Activated naive CD8-positive, alpha-beta T cell (primary cell): ENCODE measurements at regions not wholly inside any gene's neighbourhood (a gene's known extent, or its start where the extent isn't known, plus 50 kb on each side); places are given as distances from the start of the nearest gene placed in this dataset.

Experiments
- H3K27ac Mint-ChIP-seq: one replicate; pipeline ENCODE4 v1.8.0; 2021; ENCODE audit warnings: mixed read lengths
- H3K27me3 Mint-ChIP-seq: one replicate; pipeline ENCODE4 v1.8.0; 2021; ENCODE audit warnings: mixed read lengths
- H3K36me3 Mint-ChIP-seq: one replicate; pipeline ENCODE4 v1.8.0; 2021; ENCODE audit warnings: mixed read lengths
- H3K4me1 Mint-ChIP-seq: one replicate; pipeline ENCODE4 v1.8.0; 2021; ENCODE audit warnings: low read depth, mixed read lengths
- H3K4me3 Mint-ChIP-seq: one replicate; pipeline ENCODE4 v1.8.0; 2021; ENCODE audit warnings: mild to moderate bottlenecking, mixed read lengths
- H3K9me3 Mint-ChIP-seq: one replicate; pipeline ENCODE4 v1.8.0; 2021; ENCODE audit warnings: low read depth, mixed read lengths

GRCh38 chr16:79480056-79480455 is 120.5 kb downstream of the MAF start:
- no peak overlapping the region for H3K27ac Mint-ChIP-seq
- no peak overlapping the region for H3K4me3 Mint-ChIP-seq
- H3K4me1 Mint-ChIP-seq: no peaks in the 10 kb centered on the region
- H3K9me3 Mint-ChIP-seq: no peaks in the 10 kb centered on the region
- H3K27me3 Mint-ChIP-seq: peaks cover 5% of the 10 kb centered on the region
- no peaks in the 10 kb centered on the region for H3K36me3 Mint-ChIP-seq

- no peaks in the 10 kb centered on the region for H3K9me3 Mint-ChIP-seq
- H3K4me1 Mint-ChIP-seq: no peaks in the 10 kb centered on the region
- H3K36me3 Mint-ChIP-seq: no peaks in the 10 kb centered on the region
- no peak overlapping the region for H3K4me3 Mint-ChIP-seq
- no peaks in the 10 kb centered on the region for H3K27me3 Mint-ChIP-seq
- H3K27ac Mint-ChIP-seq: no peak overlapping the region
Observed at GRCh38 chr16:79476580-79476979, 124.0 kb downstream of the MAF start.

GRCh38 chr16:79475841-79476240 is 124.7 kb downstream of the MAF start:
- no peaks in the 10 kb centered on the region for H3K4me1 Mint-ChIP-seq
- no peaks in the 10 kb centered on the region for H3K36me3 Mint-ChIP-seq
- H3K9me3 Mint-ChIP-seq: no peaks in the 10 kb centered on the region
- H3K4me3 Mint-ChIP-seq: no peak overlapping the region
- no peaks in the 10 kb centered on the region for H3K27me3 Mint-ChIP-seq
- H3K27ac Mint-ChIP-seq: no peak overlapping the region

GRCh38 chr16:79473456-79473855 is 127.1 kb downstream of the MAF start:
- Mint-ChIP-seq H3K9me3 (no peaks in the 10 kb centered on the region), H3K27me3 (no peaks in the 10 kb centered on the region), H3K4me1 (no peaks in the 10 kb centered on the region), H3K27ac (no peak overlapping the region), H3K4me3 (no peak overlapping the region), H3K36me3 (no peaks in the 10 kb centered on the region)

GRCh38 chr16:79472426-79472825 is 128.1 kb downstream of the MAF start:
- H3K27me3 Mint-ChIP-seq: no peaks in the 10 kb centered on the region
- H3K4me1 Mint-ChIP-seq: no peaks in the 10 kb centered on the region
- H3K9me3 Mint-ChIP-seq: no peaks in the 10 kb centered on the region
- H3K36me3 Mint-ChIP-seq: no peaks in the 10 kb centered on the region
- H3K4me3 Mint-ChIP-seq: no peak overlapping the region
- H3K27ac Mint-ChIP-seq: no peak overlapping the region

GRCh38 chr16:79469999-79470398 is 130.5 kb downstream of the MAF start:
- no peak overlapping the region for H3K4me3 Mint-ChIP-seq
- H3K9me3 Mint-ChIP-seq: no peaks in the 10 kb centered on the region
- no peaks in the 10 kb centered on the region for H3K4me1 Mint-ChIP-seq
- peaks cover 2% of the 10 kb centered on the region for H3K27me3 Mint-ChIP-seq
- H3K27ac Mint-ChIP-seq: no peak overlapping the region
- H3K36me3 Mint-ChIP-seq: no peaks in the 10 kb centered on the region

GRCh38 chr16:79468631-79469030 is 131.9 kb downstream of the MAF start:
- Mint-ChIP-seq H3K27me3 (peaks cover 2% of the 10 kb centered on the region), H3K4me3 (no peak overlapping the region), H3K36me3 (no peaks in the 10 kb centered on the region), H3K9me3 (no peaks in the 10 kb centered on the region), H3K4me1 (no peaks in the 10 kb centered on the region), H3K27ac (no peak overlapping the region)

- peaks cover 2% of the 10 kb centered on the region for H3K27me3 Mint-ChIP-seq
- H3K4me1 Mint-ChIP-seq: no peaks in the 10 kb centered on the region
- no peaks in the 10 kb centered on the region for H3K9me3 Mint-ChIP-seq
- H3K4me3 Mint-ChIP-seq: no peak overlapping the region
- no peaks in the 10 kb centered on the region for H3K36me3 Mint-ChIP-seq
- H3K27ac Mint-ChIP-seq: no peak overlapping the region
Observed at GRCh38 chr16:79468121-79468552, 132.4 kb downstream of the MAF start.

GRCh38 chr16:79466111-79466510 is 134.4 kb downstream of the MAF start:
- Mint-ChIP-seq H3K27me3 (peaks cover 4% of the 10 kb centered on the region), H3K36me3 (no peaks in the 10 kb centered on the region), H3K9me3 (no peaks in the 10 kb centered on the region), H3K4me3 (no peak overlapping the region), H3K27ac (no peak overlapping the region), H3K4me1 (no peaks in the 10 kb centered on the region)

GRCh38 chr16:79463841-79464240 is 136.7 kb downstream of the MAF start:
- H3K9me3 Mint-ChIP-seq: no peaks in the 10 kb centered on the region
- no peak overlapping the region for H3K4me3 Mint-ChIP-seq
- no peak overlapping the region for H3K27ac Mint-ChIP-seq
- H3K36me3 Mint-ChIP-seq: no peaks in the 10 kb centered on the region
- H3K4me1 Mint-ChIP-seq: no peaks in the 10 kb centered on the region
- peaks cover 7% of the 10 kb centered on the region for H3K27me3 Mint-ChIP-seq

GRCh38 chr16:79456036-79456435 is 144.5 kb downstream of the MAF start:
- H3K27ac Mint-ChIP-seq: no peak overlapping the region
- peaks cover 8% of the 10 kb centered on the region for H3K27me3 Mint-ChIP-seq
- H3K36me3 Mint-ChIP-seq: no peaks in the 10 kb centered on the region
- H3K4me1 Mint-ChIP-seq: no peaks in the 10 kb centered on the region
- no peaks in the 10 kb centered on the region for H3K9me3 Mint-ChIP-seq
- H3K4me3 Mint-ChIP-seq: no peak overlapping the region

GRCh38 chr16:79452671-79453070 is 147.9 kb downstream of the MAF start:
- Mint-ChIP-seq H3K4me3 (no peak overlapping the region), H3K4me1 (no peaks in the 10 kb centered on the region), H3K9me3 (no peaks in the 10 kb centered on the region), H3K27ac (no peak overlapping the region), H3K27me3 (peaks cover 5% of the 10 kb centered on the region), H3K36me3 (no peaks in the 10 kb centered on the region)

GRCh38 chr16:79451196-79451816 is 149.2 kb downstream of the MAF start:
- H3K27ac Mint-ChIP-seq: no peak overlapping the region
- no peaks in the 10 kb centered on the region for H3K4me1 Mint-ChIP-seq
- no peaks in the 10 kb centered on the region for H3K36me3 Mint-ChIP-seq
- H3K4me3 Mint-ChIP-seq: no peak overlapping the region
- H3K9me3 Mint-ChIP-seq: no peaks in the 10 kb centered on the region
- peaks cover 5% of the 10 kb centered on the region for H3K27me3 Mint-ChIP-seq

GRCh38 chr16:79449900-79450299 is 150.6 kb downstream of the MAF start:
- peaks cover 5% of the 10 kb centered on the region for H3K27me3 Mint-ChIP-seq
- H3K27ac Mint-ChIP-seq: no peak overlapping the region
- no peaks in the 10 kb centered on the region for H3K9me3 Mint-ChIP-seq
- no peak overlapping the region for H3K4me3 Mint-ChIP-seq
- H3K36me3 Mint-ChIP-seq: no peaks in the 10 kb centered on the region
- no peaks in the 10 kb centered on the region for H3K4me1 Mint-ChIP-seq

- peaks cover 6% of the 10 kb centered on the region for H3K27me3 Mint-ChIP-seq
Observed at GRCh38 chr16:79449067-79449769, 151.3 kb downstream of the MAF start.

GRCh38 chr16:79444572-79444971 is 156.0 kb downstream of the MAF start:
- Mint-ChIP-seq H3K27ac (no peak overlapping the region), H3K4me3 (no peak overlapping the region), H3K27me3 (peaks cover 5% of the 10 kb centered on the region), H3K9me3 (no peaks in the 10 kb centered on the region), H3K36me3 (no peaks in the 10 kb centered on the region), H3K4me1 (no peaks in the 10 kb centered on the region)

More at GRCh38 chr16:79449067-79449769, 151.3 kb downstream of the MAF start:
- Mint-ChIP-seq H3K27ac (no peak overlapping the region), H3K4me3 (no peak overlapping the region), H3K4me1 (no peaks in the 10 kb centered on the region), H3K9me3 (no peaks in the 10 kb centered on the region), H3K36me3 (no peaks in the 10 kb centered on the region)
